GM23338 (cell line): ENCODE measurements at regions not wholly inside any gene's neighbourhood (a gene's known extent, or its start where the extent isn't known, plus 50 kb on each side); places are given as distances from the start of the nearest gene placed in this dataset.

Experiments
- ATAC-seq: fragments of 200-7000 bp; cut with Tn5 transposase; 3 replicates; pipeline ENCODE4 v1.9.1; 2020
- DNase-seq: peaks from one replicate; pipeline ENCODE4 v3.0.0-alpha.2; 2015; ENCODE audit warnings: low spot score
- H2AFZ ChIP-seq: fragments of 200-600 bp; sonication (generic); 2 replicates; pipeline ENCODE4 v1.8.0; 2016; ENCODE audit warnings: antibody characterized with exemption, mild to moderate bottlenecking, moderate library complexity
- H3F3A ChIP-seq: fragments of 200-600 bp; sonication (generic); replicated peaks from 2 replicates; pipeline ENCODE4 v1.8.0; 2017; ENCODE audit warnings: antibody characterized with exemption, mixed run types, low read depth
- H3K27ac ChIP-seq: fragments of 200-600 bp; sonication (generic); 2 replicates; pipeline ENCODE4 v1.6.1; 2016; ENCODE audit warnings: low read depth
- H3K27me3 ChIP-seq: fragments of 200-600 bp; sonication (generic); 2 replicates; pipeline ENCODE4 v1.8.0; 2016; ENCODE audit warnings: mild to moderate bottlenecking, mixed run types, moderate library complexity; ENCODE audit not compliant: insufficient read depth
- H3K36me3 ChIP-seq: fragments of 200-600 bp; sonication (generic); 2 replicates; pipeline ENCODE4 v1.8.0; 2016; ENCODE audit warnings: mild to moderate bottlenecking; ENCODE audit not compliant: insufficient read depth
- H3K4me1 ChIP-seq: fragments of 200-600 bp; sonication (generic); 2 replicates; pipeline ENCODE4 v1.8.0; 2016; ENCODE audit warnings: mild to moderate bottlenecking, moderate library complexity; ENCODE audit not compliant: insufficient read depth
- H3K4me2 ChIP-seq: fragments of 200-600 bp; sonication (generic); 2 replicates; pipeline ENCODE4 v1.7.1; 2017; ENCODE audit warnings: mixed run types
- H3K4me3 ChIP-seq: fragments of 200-600 bp; sonication (generic); 2 replicates; pipeline ENCODE4 v1.6.1; 2016; ENCODE audit warnings: mixed run types
- H3K79me2 ChIP-seq: fragments of 200-600 bp; sonication (generic); replicated peaks from 2 replicates; pipeline ENCODE4 v1.8.0; 2017; ENCODE audit warnings: mild to moderate bottlenecking; ENCODE audit not compliant: insufficient read depth
- H3K9me2 ChIP-seq: fragments of 200-600 bp; sonication (generic); 2 replicates; pipeline ENCODE4 v1.8.0; 2017; ENCODE audit not compliant: insufficient read depth
- H4K20me1 ChIP-seq: fragments of 200-600 bp; sonication (generic); replicated peaks from 2 replicates; pipeline ENCODE4 v1.8.0; 2017; ENCODE audit warnings: mild to moderate bottlenecking; ENCODE audit not compliant: insufficient read depth
- H3K27ac Mint-ChIP-seq: 2 replicates; pipeline ENCODE4 v1.8.0; 2020; ENCODE audit warnings: inconsistent platforms, mild to moderate bottlenecking, moderate library complexity, mixed read lengths
- H3K27me3 Mint-ChIP-seq: 3 replicates; pipeline ENCODE4 v1.8.0; 2022; ENCODE audit warnings: low read depth, mild to moderate bottlenecking, moderate library complexity, mixed read lengths, inconsistent platforms; ENCODE audit not compliant: insufficient read depth, poor library complexity
- H3K36me3 Mint-ChIP-seq: 3 replicates; pipeline ENCODE4 v1.8.0; 2021; ENCODE audit warnings: low read depth, mild to moderate bottlenecking, inconsistent platforms, moderate library complexity, mixed read lengths
- H3K4me1 Mint-ChIP-seq: 3 replicates; pipeline ENCODE4 v1.8.0; 2020; ENCODE audit warnings: mild to moderate bottlenecking, inconsistent platforms, mixed read lengths
- H3K4me3 Mint-ChIP-seq: 3 replicates; pipeline ENCODE4 v1.8.0; 2021; ENCODE audit warnings: moderate library complexity, mild to moderate bottlenecking, inconsistent platforms, mixed read lengths
- H3K9me3 Mint-ChIP-seq: 3 replicates; pipeline ENCODE4 v1.8.0; 2020; ENCODE audit warnings: moderate library complexity, mild to moderate bottlenecking, inconsistent platforms, mixed read lengths
- CREB1 ChIP-seq: fragments of 250-450 bp; sonication (Bioruptor Pico); IDR thresholded peaks from 2 replicates; pipeline ENCODE4 v1.5.0; 2020; ENCODE audit warnings: low read depth, mild to moderate bottlenecking, moderate library complexity
- CTCF ChIP-seq, 2 experiments: fragments of 200-600 bp in 1 of 2; sonication (generic) in 1 of 2; conservative IDR thresholded peaks; 2 replicates each; pipeline versions ENCODE4 v1.5.1 to v1.6.1; 2016 to 2017; ENCODE audit warnings: antibody characterized with exemption in 2 of 2, low read depth in 2 of 2, mild to moderate bottlenecking in 2 of 2, moderate library complexity in 1 of 2
- EZH2 ChIP-seq: fragments of 200-600 bp; sonication (generic); IDR thresholded peaks from one replicate; pipeline ENCODE4 v1.8.0; 2017; ENCODE audit warnings: antibody characterized with exemption, mild to moderate bottlenecking, low read depth; ENCODE audit not compliant: unreplicated experiment
- EZH2phosphoT487 ChIP-seq: fragments of 200-600 bp; sonication (generic); IDR thresholded peaks from one replicate; pipeline ENCODE4 v1.8.1; 2018; ENCODE audit warnings: antibody characterized with exemption; ENCODE audit not compliant: unreplicated experiment
- JUNB ChIP-seq: IDR thresholded peaks from one replicate; pipeline ENCODE4 v1.6.1; 2016; ENCODE audit warnings: antibody characterized with exemption; ENCODE audit not compliant: unreplicated experiment
- NANOG ChIP-seq: IDR thresholded peaks from 2 replicates; pipeline ENCODE4 v1.6.1; 2016; ENCODE audit warnings: antibody characterized with exemption, borderline replicate concordance
- POLR2AphosphoS5 ChIP-seq: IDR thresholded peaks from 2 replicates; pipeline ENCODE4 v1.6.1; 2016; ENCODE audit warnings: antibody characterized with exemption, low read depth
- REST ChIP-seq: IDR thresholded peaks from one replicate; pipeline ENCODE4 v1.6.1; 2018; ENCODE audit warnings: antibody characterized with exemption; ENCODE audit not compliant: unreplicated experiment
- STAT1 ChIP-seq: IDR thresholded peaks from one replicate; pipeline ENCODE4 v1.6.1; 2016; ENCODE audit warnings: antibody characterized with exemption; ENCODE audit not compliant: unreplicated experiment
- ZNF114 ChIP-seq: fragments of 250-450 bp; sonication (Bioruptor Pico); IDR thresholded peaks from 2 replicates; pipeline ENCODE4 v1.5.0; 2020; ENCODE audit warnings: mild to moderate bottlenecking, moderate library complexity
- ZNF331 ChIP-seq: fragments of 250-450 bp; sonication (Bioruptor Pico); IDR thresholded peaks from 2 replicates; pipeline ENCODE4 v1.5.0; 2020; ENCODE audit warnings: low read depth, mild to moderate bottlenecking, moderate library complexity

- H3K79me2 ChIP-seq: no peaks in the 10 kb centered on the region
- H3F3A ChIP-seq: no peaks in the 10 kb centered on the region
- TF ChIP-seq STAT1 (no peak), CTCF (conservative IDR thresholded peaks at IDR 0.05; ENCODE audit: low read depth in 2 of 2) (no peak), EZH2 (no peak), POLR2AphosphoS5 (no peak), ZNF114 (no peak), NANOG (no peak), REST (no peak), EZH2phosphoT487 (no peak), CREB1 (CRISPR knock-in tag) (no peak), ZNF331 (no peak), JUNB (no peak)
- H3K27me3 ChIP-seq: no peaks in the 10 kb centered on the region
- no peak for DNase-seq
- H3K27ac ChIP-seq: no peak overlapping the region
- H3K9me3 Mint-ChIP-seq: no peaks in the 10 kb centered on the region
- H3K9me2 ChIP-seq: no peaks in the 10 kb centered on the region
- peaks cover 9% of the 10 kb centered on the region for H3K4me1 Mint-ChIP-seq
- H4K20me1 ChIP-seq: no peaks in the 10 kb centered on the region
- peaks cover 2% of the 10 kb centered on the region for H3K27me3 Mint-ChIP-seq
- no peak overlapping the region for H3K27ac Mint-ChIP-seq
- no peak overlapping the region for H2AFZ ChIP-seq
- no peak overlapping the region for H3K4me3 ChIP-seq
- H3K36me3 ChIP-seq: no peaks in the 10 kb centered on the region
- no peak overlapping the region for H3K4me3 Mint-ChIP-seq
- H3K36me3 Mint-ChIP-seq: no peaks in the 10 kb centered on the region
- no peak overlapping the region for H3K4me2 ChIP-seq
- peaks cover 9% of the 10 kb centered on the region for H3K4me1 ChIP-seq
- ATAC-seq: no peak
Observed at GRCh38 chr2:193294371-193294770, 1099.6 kb upstream of the TMEFF2 start.

GRCh38 chr2:193279361-193279760 is 1084.6 kb upstream of the TMEFF2 start:
- no peak overlapping the region for H3K27ac ChIP-seq
- H3K9me2 ChIP-seq: no peaks in the 10 kb centered on the region; the same call in 1 of the 2 replicates
- Mint-ChIP-seq H3K4me1 (no peaks in the 10 kb centered on the region), H3K9me3 (no peaks in the 10 kb centered on the region), H3K4me3 (no peak overlapping the region), H3K27ac (no peak overlapping the region), H3K36me3 (no peaks in the 10 kb centered on the region; the same call in 2 of the 3 replicates), H3K27me3 (peaks cover 2% of the 10 kb centered on the region)
- H2AFZ ChIP-seq: no peak overlapping the region
- H3K4me1 ChIP-seq: no peaks in the 10 kb centered on the region; the same call in 1 of the 2 replicates
- ATAC-seq: no peak
- no peaks in the 10 kb centered on the region for H3K79me2 ChIP-seq
- no peaks in the 10 kb centered on the region; the same call in 1 of the 2 replicates for H4K20me1 ChIP-seq
- no peak for DNase-seq
- H3K4me3 ChIP-seq: no peak overlapping the region
- no peaks in the 10 kb centered on the region for H3F3A ChIP-seq
- H3K4me2 ChIP-seq: no peak overlapping the region
- H3K27me3 ChIP-seq: no peaks in the 10 kb centered on the region
- H3K36me3 ChIP-seq: no peaks in the 10 kb centered on the region
- TF ChIP-seq JUNB (no peak), NANOG (no peak), ZNF114 (no peak), CTCF (conservative IDR thresholded peaks at IDR 0.05; ENCODE audit: low read depth in 2 of 2) (no peak), REST (no peak), EZH2phosphoT487 (no peak), STAT1 (no peak)
